Endodermal cell (in vitro differentiated cells): ENCODE measurements at regions not wholly inside any gene's neighbourhood (a gene's known extent, or its start where the extent isn't known, plus 50 kb on each side); places are given as distances from the start of the nearest gene placed in this dataset.

Source experiments
- DNase-seq: peaks from one replicate; pipeline ENCODE4 v3.0.0-alpha.2; 2017
- H3K27ac ChIP-seq: 2 replicates; pipeline ENCODE4 v1.5.1; 2013; ENCODE audit warnings: mild to moderate bottlenecking, low read depth, low read length, moderate library complexity
- H3K27me3 ChIP-seq: 2 replicates; pipeline ENCODE4 v1.6.1; 2013; ENCODE audit warnings: mild to moderate bottlenecking, low read length, moderate library complexity; ENCODE audit not compliant: insufficient read depth, control insufficient read depth, poor library complexity, severe bottlenecking
- H3K36me3 ChIP-seq: 2 replicates; pipeline ENCODE4 v1.7.0; 2013; ENCODE audit warnings: mild to moderate bottlenecking, low read length, moderate library complexity; ENCODE audit not compliant: control insufficient read depth, insufficient read depth
- H3K4me1 ChIP-seq: one replicate; pipeline ENCODE4 v1.7.0; 2013; ENCODE audit warnings: low read length; ENCODE audit not compliant: control insufficient read depth, insufficient read depth
- H3K4me3 ChIP-seq: 2 replicates; pipeline ENCODE4 v1.5.1; 2013; ENCODE audit warnings: mild to moderate bottlenecking, low read length, moderate library complexity
- H3K9ac ChIP-seq: 2 replicates; pipeline ENCODE4 v1.6.1; 2013; ENCODE audit warnings: mild to moderate bottlenecking, low read length, moderate library complexity; ENCODE audit not compliant: poor library complexity, severe bottlenecking; ENCODE audit errors: extremely low read depth
- H3K9me3 ChIP-seq: 2 replicates; pipeline ENCODE4 v1.6.1; 2013; ENCODE audit warnings: mild to moderate bottlenecking, low read length, moderate library complexity; ENCODE audit not compliant: control insufficient read depth
- H3K27ac Mint-ChIP-seq: 2 replicates; pipeline ENCODE4 v1.8.0; 2020; ENCODE audit warnings: mixed read lengths
- H3K27me3 Mint-ChIP-seq: 2 replicates; pipeline ENCODE4 v1.8.0; 2021; ENCODE audit warnings: mild to moderate bottlenecking, mixed read lengths; ENCODE audit not compliant: insufficient read depth
- H3K36me3 Mint-ChIP-seq: 2 replicates; pipeline ENCODE4 v1.8.0; 2020; ENCODE audit warnings: low read depth, mixed read lengths
- H3K4me1 Mint-ChIP-seq: 2 replicates; pipeline ENCODE4 v1.8.0; 2020; ENCODE audit warnings: mixed read lengths
- H3K4me3 Mint-ChIP-seq: 2 replicates; pipeline ENCODE4 v1.8.0; 2020; ENCODE audit warnings: mild to moderate bottlenecking, moderate library complexity, mixed read lengths
- H3K9me3 Mint-ChIP-seq: 2 replicates; pipeline ENCODE4 v1.8.0; 2020; ENCODE audit warnings: mild to moderate bottlenecking, mixed read lengths
- CTCF ChIP-seq: fragments of 200-600 bp; sonication (generic); conservative IDR thresholded peaks from 2 replicates; pipeline ENCODE4 v1.5.0; 2021; ENCODE audit warnings: antibody characterized with exemption, mild to moderate bottlenecking
- WGBS, 2 experiments: methylation state at CpG; one replicate each; pipeline versions ENCODE4 v1.1.5 to v1.1.7; 2013; ENCODE audit warnings: missing lambda C conversion rate in 2 of 2, mixed read lengths in 1 of 2; ENCODE audit not compliant: insufficient coverage in 1 of 2, insufficient read length in 1 of 2; 5-methylcytosine and 5-hydroxymethylcytosine counted together

DNA sequence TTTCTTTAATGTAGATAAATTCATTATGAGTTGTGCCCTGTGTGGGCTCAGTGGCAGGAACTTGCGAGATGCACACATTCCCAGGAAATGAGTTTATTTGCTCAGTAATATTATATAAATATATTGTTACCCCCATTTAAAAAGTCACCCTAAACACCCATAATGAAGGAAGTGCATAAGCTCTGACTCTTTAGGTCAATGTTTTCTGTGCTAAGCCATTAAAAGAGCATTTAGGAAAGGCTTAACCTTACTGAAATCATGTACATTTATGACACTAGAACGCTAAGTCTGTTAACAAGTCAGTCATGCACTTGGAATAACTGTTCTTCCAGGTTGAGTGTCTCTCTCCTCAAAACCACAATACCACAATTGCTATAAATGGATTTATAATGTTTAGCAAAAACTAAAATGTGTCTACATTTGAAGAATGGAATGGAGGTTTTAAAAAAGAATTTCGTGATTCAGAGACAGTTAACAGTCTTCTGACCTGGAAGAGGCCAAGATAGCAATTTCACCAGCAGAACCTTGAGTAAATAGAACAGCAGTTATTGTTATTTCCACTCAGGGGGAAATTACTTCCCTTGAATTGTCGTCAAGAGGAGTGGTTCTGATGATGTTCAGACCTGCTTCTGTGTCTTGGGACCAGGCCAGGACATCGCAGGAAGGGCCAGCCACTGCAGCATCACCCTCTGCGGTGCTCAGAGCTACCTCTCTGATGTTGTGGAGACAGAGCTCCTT is 91.1 kb upstream of the VEGFC start:
- Mint-ChIP-seq H3K27ac (no peak overlapping the region), H3K4me3 (no peak overlapping the region), H3K9me3 (no peaks in the 10 kb centered on the region), H3K36me3 (no peaks in the 10 kb centered on the region), H3K4me1 (no peaks in the 10 kb centered on the region), H3K27me3 (no peaks in the 10 kb centered on the region)
- Histone ChIP-seq H3K4me1 (no peaks in the 10 kb centered on the region), H3K36me3 (no peaks in the 10 kb centered on the region), H3K4me3 (no peak overlapping the region), H3K9me3 (no peaks in the 10 kb centered on the region), H3K27ac (no peak overlapping the region), H3K9ac (no peak overlapping the region), H3K27me3 (no peaks in the 10 kb centered on the region)
- no peak for TF ChIP-seq CTCF
- WGBS, 2 experiments = 90 to 92% methylated on average over 3 to 5 of the region's 6 CpGs
- no peak for DNase-seq

DNA sequence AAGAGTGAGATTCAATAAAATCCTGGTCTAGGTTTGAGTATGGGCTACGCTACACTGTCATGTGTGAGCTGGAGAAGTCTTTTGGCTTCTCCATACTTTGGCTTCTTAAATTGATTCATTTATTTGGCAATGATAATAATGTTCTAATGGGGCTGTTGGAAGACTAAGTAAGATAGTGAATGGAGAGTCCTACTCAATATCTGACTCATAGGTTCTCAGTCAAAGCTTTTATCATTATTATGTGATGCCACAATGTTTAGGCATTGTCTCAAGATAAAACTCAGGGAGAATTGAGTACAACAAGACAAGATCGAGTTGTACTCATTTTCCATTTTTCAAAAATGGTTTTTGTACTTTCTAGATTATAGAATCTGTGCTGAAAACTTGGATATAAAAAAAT is 92.5 kb upstream of the VEGFC start:
- no peak for DNase-seq
- H3K9me3 Mint-ChIP-seq = no peaks in the 10 kb centered on the region
- no peaks in the 10 kb centered on the region for H3K36me3 Mint-ChIP-seq
- H3K27me3 Mint-ChIP-seq = no peaks in the 10 kb centered on the region
- no peak overlapping the region for H3K27ac Mint-ChIP-seq
- H3K4me3 Mint-ChIP-seq = no peak overlapping the region
- H3K4me3 ChIP-seq = no peak overlapping the region
- TF ChIP-seq CTCF = no peak
- no peaks in the 10 kb centered on the region for H3K4me1 ChIP-seq
- H3K27ac ChIP-seq = no peak overlapping the region
- H3K27me3 ChIP-seq = no peaks in the 10 kb centered on the region
- H3K9me3 ChIP-seq = no peaks in the 10 kb centered on the region
- 89 to 100% methylated on average over 1 to 2 of the region's 2 CpGs for WGBS, 2 experiments
- H3K36me3 ChIP-seq = no peaks in the 10 kb centered on the region
- H3K9ac ChIP-seq = no peak overlapping the region
- no peaks in the 10 kb centered on the region for H3K4me1 Mint-ChIP-seq

- Mint-ChIP-seq H3K27ac (no peak overlapping the region), H3K36me3 (no peaks in the 10 kb centered on the region), H3K4me3 (no peak overlapping the region), H3K4me1 (no peaks in the 10 kb centered on the region), H3K27me3 (no peaks in the 10 kb centered on the region), H3K9me3 (no peaks in the 10 kb centered on the region)
- H3K4me1 ChIP-seq = no peaks in the 10 kb centered on the region
- 86 to 92% methylated on average over 1 to 3 of the region's 3 CpGs for WGBS, 2 experiments
- no peaks in the 10 kb centered on the region for H3K9me3 ChIP-seq
- H3K9ac ChIP-seq = no peak overlapping the region
- no peak for DNase-seq
- no peaks in the 10 kb centered on the region for H3K36me3 ChIP-seq
- H3K4me3 ChIP-seq = no peak overlapping the region
- no peak for TF ChIP-seq CTCF
- no peak overlapping the region for H3K27ac ChIP-seq
- H3K27me3 ChIP-seq = no peaks in the 10 kb centered on the region
These were observed 93.4 kb upstream of the VEGFC start for GRCh38 chr4:176886135-176886534.
